H1 (cell line): ENCODE measurements at regions not wholly inside any gene's neighbourhood (a gene's known extent, or its start where the extent isn't known, plus 50 kb on each side); places are given as distances from the start of the nearest gene placed in this dataset.

Experiments used
- CEBPB ChIP-seq: IDR thresholded peaks from 2 replicates; pipeline ENCODE4 v1.6.1; 2012; ENCODE audit warnings: low read depth, low read length
- EP300 ChIP-seq, 2 experiments: IDR thresholded peaks; 1 replicate in 1 of 2; 2 replicates in 1 of 2; pipeline ENCODE4 v1.6.1; 2011 to 2012; ENCODE audit warnings: low read depth in 2 of 2, low read length in 2 of 2, mild to moderate bottlenecking in 2 of 2, borderline replicate concordance in 1 of 2, inconsistent platforms in 1 of 2, moderate library complexity in 1 of 2
- GABPA ChIP-seq: IDR thresholded peaks from 2 replicates; pipeline ENCODE4 v1.6.1; 2011; ENCODE audit warnings: mild to moderate bottlenecking, low read length, moderate library complexity, borderline replicate concordance; ENCODE audit not compliant: insufficient read depth
- JUND ChIP-seq: IDR thresholded peaks from 2 replicates; pipeline ENCODE4 v1.6.1; 2011; ENCODE audit warnings: mild to moderate bottlenecking, improper control_type of control experiment, low read length
- MAFK ChIP-seq: IDR thresholded peaks from 2 replicates; pipeline ENCODE4 v1.6.1; 2012; ENCODE audit warnings: low read depth, mild to moderate bottlenecking, improper control_type of control experiment, low read length
- SP2 ChIP-seq: IDR thresholded peaks from 2 replicates; pipeline ENCODE4 v1.6.1; 2012; ENCODE audit warnings: mild to moderate bottlenecking, low read length, inconsistent platforms
- TF ChIP-seq, protein P1 (sequence below), 3 experiments: IDR thresholded peaks; 1 replicate in 2 of 3; 2 replicates in 1 of 3; pipeline versions ENCODE4 v1.5.1 to v1.6.1; 2011; ENCODE audit warnings: low read length in 3 of 3, mild to moderate bottlenecking in 3 of 3, inconsistent platforms in 2 of 3, low read depth in 1 of 3, moderate library complexity in 1 of 3; ENCODE audit not compliant: insufficient read depth in 1 of 3; ENCODE audit errors: control extremely low read depth in 1 of 3

DNA sequence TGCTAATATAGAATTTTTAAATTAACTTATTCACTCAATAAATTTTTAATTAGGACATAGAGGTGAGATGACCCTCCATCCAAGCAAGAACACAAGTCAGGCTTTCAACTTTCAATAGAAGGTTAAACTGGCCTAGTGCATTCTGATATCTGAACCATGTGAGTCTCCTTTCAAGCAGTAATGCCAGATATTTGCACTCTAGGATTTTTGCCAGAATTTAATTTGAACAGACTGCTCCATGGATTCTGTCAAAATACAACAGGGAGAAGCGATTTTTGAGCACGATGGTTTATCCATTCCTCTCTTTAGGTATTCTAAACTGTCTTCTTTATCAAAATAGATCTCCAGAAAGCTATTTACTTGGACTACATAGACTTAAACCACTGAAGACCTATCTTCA, 72.0 kb upstream of the DCLK2 start:
- TF ChIP-seq, protein P1, sequence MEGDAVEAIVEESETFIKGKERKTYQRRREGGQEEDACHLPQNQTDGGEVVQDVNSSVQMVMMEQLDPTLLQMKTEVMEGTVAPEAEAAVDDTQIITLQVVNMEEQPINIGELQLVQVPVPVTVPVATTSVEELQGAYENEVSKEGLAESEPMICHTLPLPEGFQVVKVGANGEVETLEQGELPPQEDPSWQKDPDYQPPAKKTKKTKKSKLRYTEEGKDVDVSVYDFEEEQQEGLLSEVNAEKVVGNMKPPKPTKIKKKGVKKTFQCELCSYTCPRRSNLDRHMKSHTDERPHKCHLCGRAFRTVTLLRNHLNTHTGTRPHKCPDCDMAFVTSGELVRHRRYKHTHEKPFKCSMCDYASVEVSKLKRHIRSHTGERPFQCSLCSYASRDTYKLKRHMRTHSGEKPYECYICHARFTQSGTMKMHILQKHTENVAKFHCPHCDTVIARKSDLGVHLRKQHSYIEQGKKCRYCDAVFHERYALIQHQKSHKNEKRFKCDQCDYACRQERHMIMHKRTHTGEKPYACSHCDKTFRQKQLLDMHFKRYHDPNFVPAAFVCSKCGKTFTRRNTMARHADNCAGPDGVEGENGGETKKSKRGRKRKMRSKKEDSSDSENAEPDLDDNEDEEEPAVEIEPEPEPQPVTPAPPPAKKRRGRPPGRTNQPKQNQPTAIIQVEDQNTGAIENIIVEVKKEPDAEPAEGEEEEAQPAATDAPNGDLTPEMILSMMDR (IDR thresholded peaks at IDR 0.05; ENCODE audit: control extremely low read depth in 1 of 3, insufficient read depth in 1 of 3, low read depth in 1 of 3, low read length in 3 of 3), result no peak
- TF ChIP-seq GABPA, result no peak
- TF ChIP-seq EP300 (IDR thresholded peaks at IDR 0.05; ENCODE audit: borderline replicate concordance in 1 of 2, low read depth in 2 of 2, low read length in 2 of 2), result no peak
- no peak for TF ChIP-seq CEBPB
- no peak for TF ChIP-seq MAFK
- no peak for TF ChIP-seq SP2
- TF ChIP-seq JUND, result no peak
